EL (cell line): ENCODE measurements at regions not wholly inside any gene's neighbourhood (a gene's known extent, or its start where the extent isn't known, plus 50 kb on each side); places are given as distances from the start of the nearest gene placed in this dataset.

Source experiments
- DNase-seq: peaks from one replicate; pipeline ENCODE4 v3.0.0-alpha.2; 2016

GRCh38 chr10:124346831-124347230, 71.9 kb downstream of the OAT start:
- no peak for DNase-seq

GRCh38 chr10:124345521-124345920, 73.2 kb downstream of the OAT start:
- no peak for DNase-seq

DNA sequence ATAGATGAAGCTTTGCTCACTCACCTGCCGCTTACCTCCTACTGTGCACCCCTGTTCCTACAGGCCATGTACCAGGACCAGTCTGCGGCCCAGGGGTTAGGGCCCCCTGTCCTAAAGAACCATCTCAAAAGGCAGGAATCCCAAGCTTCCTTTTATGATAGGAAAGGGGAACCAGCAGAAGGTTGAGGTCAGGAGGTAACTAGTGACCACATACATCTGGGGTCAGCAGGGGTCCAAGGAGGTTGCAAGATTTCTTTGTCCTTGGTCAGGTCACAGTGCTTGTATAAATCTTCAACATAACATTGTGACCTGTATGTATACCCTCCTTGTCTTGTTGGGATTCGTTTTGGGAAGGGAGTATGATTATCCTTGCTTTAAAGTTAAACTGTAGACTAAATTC, 73.8 kb downstream of the OAT start:
- no peak for DNase-seq

DNA sequence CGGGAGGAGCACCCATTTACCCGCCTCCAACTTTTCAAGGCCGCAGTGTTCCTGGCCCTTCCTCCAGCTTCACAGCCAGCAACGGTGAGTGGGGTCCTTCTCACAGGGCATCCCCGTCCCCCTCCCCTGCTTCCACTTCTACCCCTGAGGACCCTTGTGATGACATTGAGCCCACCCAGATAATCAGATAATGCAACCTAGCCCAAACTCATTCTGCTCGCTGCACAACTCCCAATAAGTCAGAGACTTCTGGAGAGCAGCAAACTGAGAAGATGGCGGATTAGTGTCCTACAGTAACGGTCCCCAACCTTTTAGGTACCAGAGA, 74.5 kb downstream of the OAT start:
- no peak for DNase-seq

DNA sequence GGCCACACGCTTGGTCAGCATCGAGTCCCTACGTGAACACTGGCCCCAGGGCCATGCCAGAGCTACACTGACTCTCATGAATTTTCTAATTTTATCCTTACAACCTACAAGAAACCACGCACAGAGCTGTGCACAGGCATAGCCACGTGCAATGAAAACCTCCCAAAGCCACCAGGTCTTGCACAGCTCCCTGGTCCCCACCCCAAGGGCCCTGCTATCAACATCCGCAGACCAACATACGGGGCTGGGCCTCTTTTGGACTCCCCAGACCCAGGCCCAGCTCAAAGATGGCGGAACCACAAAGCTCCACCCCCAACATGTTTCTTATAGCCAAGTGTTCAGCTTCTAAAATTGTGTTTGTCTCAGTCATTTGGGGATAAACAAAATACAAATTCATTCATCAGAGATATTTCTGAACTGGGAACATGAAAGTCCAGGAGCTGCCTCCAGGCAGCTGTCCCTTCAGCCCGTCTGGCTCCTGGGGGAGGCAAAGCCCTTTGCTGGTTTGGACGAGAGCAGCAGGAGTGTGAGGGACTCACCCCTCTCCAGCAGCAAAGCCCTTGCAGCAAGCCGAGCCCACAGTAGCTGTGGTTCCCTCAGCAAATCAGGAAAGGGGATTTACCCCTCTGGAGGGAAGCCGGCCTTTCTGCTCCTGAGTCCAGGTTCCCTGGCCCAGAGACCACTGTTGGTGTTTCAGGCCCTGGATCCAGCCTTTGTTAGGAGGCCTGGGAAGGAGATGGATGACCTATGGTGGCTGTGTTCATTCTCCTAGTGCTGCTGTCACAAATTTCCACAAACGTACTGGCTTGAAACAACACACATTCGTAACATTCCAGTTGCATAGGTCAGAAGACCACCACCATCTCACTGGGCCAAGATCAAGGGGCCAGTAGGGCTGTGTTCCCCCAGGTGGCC, 75.1 kb downstream of the OAT start:
- DNase-seq = no peak

GRCh38 chr10:124342821-124343170, 75.9 kb downstream of the OAT start:
- no peak for DNase-seq

GRCh38 chr10:124342136-124342820, 76.4 kb downstream of the OAT start:
- no peak for DNase-seq

- no peak for DNase-seq
Measured at GRCh38 chr10:124341768-124342135, 77.0 kb downstream of the OAT start.

DNA sequence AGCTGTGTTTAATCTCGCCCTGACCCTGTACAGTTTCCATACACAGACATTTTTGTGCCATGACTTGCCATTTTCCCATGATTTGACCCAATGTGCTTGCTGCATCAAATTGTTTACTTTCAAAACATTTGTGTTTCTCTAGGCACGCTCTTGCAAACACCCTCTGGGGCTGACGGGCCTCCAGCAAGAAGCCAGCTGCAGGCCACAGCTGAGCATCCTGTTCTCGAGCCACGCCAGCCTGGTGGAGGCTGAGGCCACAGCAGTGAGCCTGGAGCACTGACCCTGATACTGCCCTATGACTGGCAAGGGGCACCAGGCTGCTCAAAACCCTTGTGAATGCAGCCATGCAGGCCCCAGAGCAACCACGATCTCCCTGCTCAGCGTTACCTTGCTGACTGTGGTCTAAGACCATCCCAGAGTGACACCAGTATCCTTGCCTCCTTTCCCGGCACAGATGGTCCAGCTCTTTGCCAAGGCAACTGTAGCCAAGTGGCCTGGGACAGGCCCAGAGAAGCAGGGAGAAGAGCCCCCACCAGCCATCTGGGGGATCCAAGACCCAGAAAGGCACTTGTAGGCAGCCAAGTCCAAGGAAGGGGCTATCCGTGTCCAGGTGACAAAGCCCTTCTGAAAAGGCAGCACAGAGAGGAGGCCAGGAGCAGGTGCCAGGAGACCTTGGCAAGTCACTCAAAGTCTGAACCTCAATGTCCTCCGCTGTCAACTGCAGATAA, 78.5 kb downstream of the OAT start:
- DNase-seq = peak; percentile 88

- DNase-seq = no peak
Measured at GRCh38 chr10:124339119-124340032, 79.3 kb downstream of the OAT start.

DNA sequence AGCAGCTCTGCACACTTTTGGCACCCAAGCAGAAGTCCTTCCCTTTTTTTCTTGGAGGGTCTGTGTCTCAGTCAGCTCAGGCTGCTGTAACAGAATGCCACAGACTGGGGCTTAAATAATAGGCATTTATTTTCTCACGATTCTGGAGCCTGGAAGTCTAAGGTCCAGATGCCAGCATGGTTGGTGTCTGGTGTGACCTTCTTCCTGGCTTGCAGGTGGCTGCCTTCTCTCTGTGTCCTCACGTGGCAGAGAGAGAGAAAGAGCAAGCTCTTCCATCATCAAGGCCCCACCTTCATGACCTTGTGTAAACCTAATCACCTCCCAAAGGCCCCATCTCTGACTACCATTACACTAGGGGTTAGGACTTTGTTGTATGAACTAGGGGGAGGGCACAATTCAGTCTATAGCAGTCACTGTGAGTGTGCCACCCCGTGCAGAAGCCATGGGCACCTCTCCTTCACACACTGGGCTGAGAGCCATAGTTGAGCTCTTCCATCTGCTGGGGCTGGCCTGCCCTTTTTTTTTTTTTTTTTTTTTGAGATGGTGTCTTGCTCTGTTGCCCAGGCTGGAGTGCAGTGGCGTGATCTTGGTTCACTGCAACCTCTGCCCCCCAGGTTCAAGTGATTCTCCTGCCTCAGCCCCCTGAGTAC, 80.3 kb downstream of the OAT start:
- DNase-seq = no peak

GRCh38 chr10:124336186-124336585, 82.5 kb downstream of the OAT start:
- peak; percentile 11 for DNase-seq

GRCh38 chr10:124333931-124334330, 84.8 kb downstream of the OAT start:
- no peak for DNase-seq

- peak; percentile 47 for DNase-seq
Measured at GRCh38 chr10:124332426-124332825, 86.3 kb downstream of the OAT start.

DNA sequence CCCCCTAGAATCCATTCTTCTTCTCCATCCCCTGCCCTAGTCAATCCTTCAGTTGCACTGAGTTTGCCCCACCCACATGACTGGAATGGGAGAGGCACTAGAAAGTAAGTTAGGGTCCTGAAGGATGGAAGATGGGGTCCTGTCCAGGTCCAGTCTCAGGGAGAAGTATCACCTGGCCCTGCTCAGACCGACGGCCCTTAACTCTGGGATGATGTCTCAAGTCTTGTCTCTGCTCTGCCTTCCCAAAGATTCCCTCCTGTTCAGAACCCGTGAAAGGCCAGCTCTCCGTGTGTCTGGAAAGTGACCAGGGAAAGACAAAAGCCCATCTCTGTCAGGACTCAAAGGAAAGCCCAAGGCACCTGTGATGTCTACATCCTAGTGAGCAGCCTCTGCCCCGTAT, 88.8 kb downstream of the OAT start:
- no peak for DNase-seq

- DNase-seq = no peak
Measured at GRCh38 chr10:124329362-124329761, 89.4 kb downstream of the OAT start.

DNA sequence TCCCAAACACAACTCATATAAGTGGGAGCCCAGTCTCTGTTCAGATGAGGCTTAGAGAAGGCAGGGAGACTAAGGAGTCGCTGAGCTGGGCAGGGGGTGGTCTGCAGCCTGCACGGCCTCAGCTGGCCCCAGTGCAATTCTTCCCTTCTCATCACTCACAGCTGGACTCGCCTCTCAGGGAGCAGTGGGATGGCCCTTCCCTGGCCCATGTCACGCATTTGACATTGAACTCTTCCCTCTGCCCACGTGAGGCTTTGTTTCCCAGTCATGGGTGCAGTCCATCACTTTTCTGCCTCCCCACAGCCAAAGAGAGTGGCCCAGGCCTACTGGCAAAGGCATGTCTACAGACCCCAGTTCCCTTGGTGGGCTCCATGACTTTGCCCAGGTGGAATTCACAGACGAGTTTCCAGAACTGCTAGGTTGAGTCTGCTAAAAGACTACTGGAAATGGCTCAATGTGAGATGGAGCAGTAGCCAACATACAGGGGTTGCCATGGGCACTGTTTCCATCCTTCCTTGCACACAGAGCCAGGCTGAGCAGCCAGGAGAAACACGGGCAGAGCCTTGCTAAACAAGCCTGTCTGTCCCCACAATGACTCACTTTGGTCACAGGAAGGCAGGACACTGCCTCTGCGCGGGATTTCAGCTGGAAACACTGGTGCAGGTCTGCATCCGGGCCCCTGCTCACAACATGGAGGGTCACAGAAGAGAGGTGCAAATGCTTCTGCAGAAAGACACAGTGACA, 90.1 kb downstream of the OAT start:
- DNase-seq = no peak

DNA sequence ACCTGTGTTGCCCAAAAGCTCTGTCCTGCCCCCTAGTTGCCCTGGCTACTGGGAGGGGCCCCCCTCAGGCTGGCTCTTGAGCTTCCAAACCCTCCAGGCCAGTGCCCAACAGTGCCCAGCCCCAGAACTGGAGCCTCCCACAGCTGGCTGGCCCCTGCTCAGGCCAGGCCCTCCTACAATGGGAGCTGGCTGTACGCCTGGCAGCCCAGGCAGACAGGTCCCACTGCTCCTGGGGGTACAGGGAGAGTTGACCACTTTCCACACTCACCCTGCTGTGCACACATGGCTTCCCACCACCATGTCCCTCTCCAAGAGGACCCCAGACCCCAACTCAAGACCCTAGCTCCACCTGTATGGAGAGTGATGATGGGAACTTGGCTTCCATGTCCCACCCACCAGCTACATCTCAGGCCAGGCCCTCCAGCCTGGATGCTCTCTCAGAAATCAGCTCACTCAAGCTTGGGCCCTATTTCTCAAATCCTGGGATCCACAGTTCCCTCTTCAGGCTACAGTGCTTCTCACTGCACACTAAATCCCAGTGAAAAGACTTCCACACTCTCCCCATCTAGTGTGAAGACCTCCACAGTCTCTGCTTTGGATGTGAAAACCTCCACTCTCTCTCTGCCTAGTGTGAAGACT, 92.6 kb downstream of the OAT start:
- no peak for DNase-seq

GRCh38 chr10:124325633-124325914, 93.1 kb downstream of the OAT start:
- no peak for DNase-seq

GRCh38 chr10:124324856-124325632, 93.7 kb downstream of the OAT start:
- no peak for DNase-seq

- no peak for DNase-seq
Measured at GRCh38 chr10:124324451-124324850, 94.3 kb downstream of the OAT start.
